ENCODE measurements at regions not wholly inside any gene's neighbourhood (a gene's known extent, or its start where the extent isn't known, plus 50 kb on each side); places are given as distances from the start of the nearest gene placed in this dataset.

- ATAC-seq (no peak), DNase-seq (no peak)
- no peak overlapping the region for H3K27ac ChIP-seq
- in situ Hi-C loops (cut with MboI; ENCODE audit: low sequenced_read_pairs in 4 of 4), result no loop called here
- H3K27me3 ChIP-seq, result no peaks in the 10 kb centered on the region
- H3K9me3 ChIP-seq, result no peaks in the 10 kb centered on the region
- no peak overlapping the region for H3K4me3 ChIP-seq
- TF ChIP-seq POLR2A (IDR thresholded peaks at IDR 0.05) (no peak), CTCF (IDR thresholded peaks at IDR 0.05 in 4 of 5, conservative IDR thresholded peaks at IDR 0.05 in 1 of 5) (no peak)
- no peaks in the 10 kb centered on the region for H3K36me3 ChIP-seq
- intact Hi-C loops (cut with DNase I; ENCODE audit: low total_unique reads), result no loop called here
- no peaks in the 10 kb centered on the region for H3K4me1 ChIP-seq
These were observed 350.1 kb upstream of the SMIM21 start for GRCh38 chr18:75777630-75778029.

- TF ChIP-seq CTCF (IDR thresholded peaks at IDR 0.05 in 4 of 5, conservative IDR thresholded peaks at IDR 0.05 in 1 of 5) (no peak), POLR2A (IDR thresholded peaks at IDR 0.05) (no peak)
- in situ Hi-C loops (cut with MboI; ENCODE audit: low sequenced_read_pairs in 4 of 4), result no loop called here
- no peak for DNase-seq
- no peaks in the 10 kb centered on the region for H3K36me3 ChIP-seq
- H3K27ac ChIP-seq, result no peak overlapping the region
- no peak overlapping the region for H3K4me3 ChIP-seq
- H3K27me3 ChIP-seq, result no peaks in the 10 kb centered on the region
- H3K9me3 ChIP-seq, result no peaks in the 10 kb centered on the region
- intact Hi-C loops (cut with DNase I; ENCODE audit: low total_unique reads), result no loop called here
- ATAC-seq, result no peak
- H3K4me1 ChIP-seq, result no peaks in the 10 kb centered on the region
These were observed 347.6 kb upstream of the SMIM21 start for GRCh38 chr18:75775121-75775520.

DNA sequence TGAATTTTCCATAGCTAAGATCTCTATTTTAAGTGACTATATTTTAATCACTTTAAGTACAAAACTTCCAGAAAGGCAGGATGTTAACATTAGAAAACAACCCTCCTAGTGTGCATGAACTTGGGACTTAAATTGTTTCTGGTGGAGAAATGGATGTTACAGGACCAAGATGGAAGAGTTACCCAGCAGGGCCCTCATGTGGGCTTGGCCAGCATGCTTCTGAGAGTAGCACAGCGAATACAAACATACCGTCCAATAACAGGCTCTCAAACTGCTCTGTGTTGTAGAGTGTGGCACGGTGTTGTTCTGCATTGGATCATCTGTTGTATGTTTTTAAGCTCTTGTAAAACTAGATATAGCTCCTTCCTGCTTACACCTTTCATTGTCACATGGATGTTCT lies 346.1 kb upstream of the SMIM21 start:
- Histone ChIP-seq H3K4me3 (no peak overlapping the region), H3K36me3 (no peaks in the 10 kb centered on the region), H3K27ac (no peak overlapping the region), H3K9me3 (no peaks in the 10 kb centered on the region), H3K4me1 (no peaks in the 10 kb centered on the region), H3K27me3 (no peaks in the 10 kb centered on the region)
- in situ Hi-C loops (cut with MboI; ENCODE audit: low sequenced_read_pairs in 4 of 4) (no loop called here), intact Hi-C loops (cut with DNase I; ENCODE audit: low total_unique reads) (no loop called here)
- ATAC-seq (no peak), DNase-seq (no peak)
- TF ChIP-seq POLR2A (IDR thresholded peaks at IDR 0.05) (no peak), CTCF (IDR thresholded peaks at IDR 0.05 in 4 of 5, conservative IDR thresholded peaks at IDR 0.05 in 1 of 5) (no peak)

GRCh38 chr18:75762758-75763157 lies 335.3 kb upstream of the SMIM21 start:
- in situ Hi-C loops (cut with MboI; ENCODE audit: low sequenced_read_pairs in 4 of 4), result no loop called here

More at GRCh38 chr18:75762758-75763157, 335.3 kb upstream of the SMIM21 start:
- Histone ChIP-seq H3K4me1 (no peaks in the 10 kb centered on the region), H3K36me3 (no peaks in the 10 kb centered on the region), H3K27me3 (no peaks in the 10 kb centered on the region), H3K4me3 (no peak overlapping the region), H3K9me3 (no peaks in the 10 kb centered on the region), H3K27ac (no peak overlapping the region)
- intact Hi-C loops (cut with DNase I; ENCODE audit: low total_unique reads), result no loop called here
- ATAC-seq, result no peak
- TF ChIP-seq POLR2A (IDR thresholded peaks at IDR 0.05) (no peak), CTCF (IDR thresholded peaks at IDR 0.05 in 4 of 5, conservative IDR thresholded peaks at IDR 0.05 in 1 of 5) (no peak)
- DNase-seq, result no peak
